GM19452 (cell line): ENCODE measurements at regions not wholly inside any gene's neighbourhood (a gene's known extent, or its start where the extent isn't known, plus 50 kb on each side); places are given as distances from the start of the nearest gene placed in this dataset.
"Not testable (repeated sequence)": the region's sequence is repeated elsewhere in the genome, so short reads cannot be mapped to it uniquely, and the experiment has no call there.

Source experiments
- ATAC-seq: cut with Tn5 transposase; IDR thresholded peaks from one replicate; pipeline ENCODE4 v1.9.1; 2021; ENCODE audit not compliant: unreplicated experiment

DNA sequence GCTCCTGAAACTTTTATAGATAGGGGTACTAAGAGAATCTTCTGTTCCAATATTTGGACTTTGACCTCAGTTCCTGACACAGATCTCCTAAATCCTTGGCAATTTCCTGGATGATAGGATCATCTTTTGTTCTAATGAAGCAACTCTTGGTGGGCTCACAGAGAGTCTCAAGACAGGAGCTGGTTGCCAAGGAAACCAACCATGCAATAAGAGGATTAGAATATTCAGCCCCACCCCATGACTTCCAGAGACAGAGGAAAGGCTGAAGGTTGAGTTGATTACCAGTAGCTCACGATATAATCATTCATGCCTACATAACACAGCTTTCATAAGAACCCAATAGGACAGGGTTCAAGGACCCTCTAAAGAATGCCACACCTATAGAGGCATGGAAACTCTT, 2050.2 kb upstream of the CDH6 start:
- no peak for ATAC-seq

DNA sequence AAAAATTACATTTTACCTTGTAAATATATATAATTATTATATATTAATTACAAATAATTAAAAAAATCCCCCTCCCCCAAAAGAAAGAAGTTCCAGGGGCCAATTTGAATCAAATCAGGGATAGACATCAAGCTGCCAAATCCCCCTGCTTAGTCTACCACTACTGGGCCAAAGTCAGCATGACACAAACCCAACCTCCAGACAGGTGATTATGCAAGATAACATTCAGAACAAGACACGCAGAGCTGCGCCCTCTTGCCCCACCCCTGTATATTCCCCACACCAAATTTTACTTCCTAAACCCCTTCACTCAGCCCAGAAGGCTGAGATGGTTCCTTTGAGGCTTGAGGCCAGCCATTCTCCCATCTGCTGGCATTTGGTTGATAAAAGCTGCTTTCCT, 2059.1 kb upstream of the CDH6 start:
- ATAC-seq: no peak

DNA sequence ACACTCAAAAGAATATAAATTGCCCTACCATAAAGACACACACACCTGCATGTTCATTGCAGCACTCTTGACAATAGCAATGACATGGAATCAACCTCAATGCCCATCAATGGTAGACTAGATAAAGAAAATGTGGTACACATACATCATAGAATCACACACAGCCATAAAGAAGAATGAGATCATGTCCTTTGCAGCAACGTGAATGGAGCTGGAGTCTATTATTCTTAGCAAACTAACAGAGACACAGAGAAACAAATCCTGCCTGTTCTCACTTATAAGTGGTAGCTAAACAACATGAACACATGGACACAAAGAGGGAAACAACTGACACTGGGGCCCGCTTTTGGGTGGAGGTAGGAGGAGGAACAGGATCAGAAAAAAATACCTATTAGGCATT, 2062.2 kb upstream of the CDH6 start:
- ATAC-seq: no peak

DNA sequence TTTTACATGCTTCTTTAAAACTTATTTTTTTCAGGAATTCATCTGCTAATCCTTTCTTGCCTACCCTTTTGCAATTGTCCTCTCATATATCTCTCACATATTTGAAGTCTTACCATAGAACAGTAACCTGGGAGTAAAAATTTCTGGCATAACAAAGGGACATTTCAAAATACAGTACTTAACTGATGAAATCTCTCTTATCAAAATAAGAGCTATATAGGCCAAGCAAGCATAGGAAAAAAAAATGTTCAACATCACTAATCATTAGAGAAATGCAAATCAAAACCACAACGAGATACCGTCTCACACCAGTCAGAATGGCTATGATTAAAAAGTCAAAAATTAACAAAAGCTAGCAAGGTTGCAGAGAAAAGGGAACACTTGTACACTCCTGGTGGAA, 2062.7 kb upstream of the CDH6 start:
- no peak for ATAC-seq

DNA sequence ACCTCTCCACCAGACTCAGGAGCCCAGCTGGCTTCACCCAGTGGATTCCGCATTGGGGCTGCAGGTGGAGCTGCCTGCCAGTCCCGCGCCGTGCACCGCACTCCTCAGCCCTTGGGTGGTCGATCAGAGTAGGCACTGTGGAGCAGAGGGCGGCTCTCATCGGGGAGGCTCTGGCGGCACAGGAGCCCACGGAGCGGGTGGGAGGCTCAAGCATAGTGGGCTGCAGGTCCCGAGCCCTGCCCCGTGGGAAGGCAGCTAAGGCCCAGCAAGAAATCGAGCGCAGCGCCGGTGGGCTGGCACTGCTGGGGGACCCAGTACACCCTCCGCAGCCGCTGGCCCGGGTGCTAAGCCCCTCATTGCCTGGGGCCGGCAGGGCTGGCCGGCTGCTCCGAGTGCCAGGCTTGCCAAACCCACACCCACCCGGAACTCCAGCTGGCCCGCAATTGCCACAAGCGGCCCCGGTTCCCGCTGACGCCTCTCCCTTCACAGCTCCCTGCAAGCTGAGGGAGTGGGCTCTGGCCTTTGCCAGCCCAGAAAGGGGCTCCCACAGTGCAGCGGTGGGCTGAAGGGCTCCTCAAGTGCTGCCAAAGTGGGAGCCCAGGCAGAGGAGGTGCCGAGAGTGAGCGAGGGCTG, 2065.8 kb upstream of the CDH6 start:
- not testable (repeated sequence) for ATAC-seq

DNA sequence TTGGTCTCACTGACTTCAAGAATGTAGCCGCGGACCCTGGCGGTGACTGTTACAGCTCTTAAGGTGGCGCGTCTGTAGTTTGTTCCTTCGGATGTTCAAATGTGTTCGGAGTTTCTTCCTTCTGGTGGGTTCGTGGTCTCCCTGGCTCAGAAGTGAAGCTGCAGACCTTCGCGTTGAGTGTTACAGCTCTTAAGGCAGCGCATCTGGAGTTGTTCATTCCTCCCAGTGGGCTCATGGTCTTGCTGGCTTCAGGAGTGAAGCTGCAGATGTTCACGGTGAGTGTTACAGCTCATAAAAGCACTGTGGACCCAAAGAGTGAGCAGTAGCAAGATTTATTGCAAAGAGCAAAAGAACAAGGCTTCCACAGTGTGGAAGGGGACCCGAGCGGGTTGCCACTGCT, 2067.0 kb upstream of the CDH6 start:
- not testable (repeated sequence) for ATAC-seq

DNA sequence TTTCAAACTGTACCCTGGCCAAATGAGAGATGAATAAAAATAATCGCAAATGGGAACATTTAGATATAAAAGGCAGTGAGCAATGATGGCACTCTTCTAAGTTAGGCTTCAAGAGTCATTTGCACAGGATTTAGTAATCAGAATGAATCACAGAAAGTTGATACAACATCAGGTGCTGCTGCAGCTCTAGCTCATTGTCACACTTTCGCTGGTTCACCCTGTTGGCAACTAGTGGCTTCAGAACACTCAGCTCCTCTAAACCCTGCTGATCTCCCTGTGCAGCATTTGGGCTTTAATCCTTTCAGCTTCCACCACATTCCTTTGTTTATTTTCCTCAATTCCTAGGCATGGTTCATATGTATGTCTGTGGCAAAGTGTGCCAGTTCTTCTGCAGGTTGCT, 2071.2 kb upstream of the CDH6 start:
- no peak for ATAC-seq

DNA sequence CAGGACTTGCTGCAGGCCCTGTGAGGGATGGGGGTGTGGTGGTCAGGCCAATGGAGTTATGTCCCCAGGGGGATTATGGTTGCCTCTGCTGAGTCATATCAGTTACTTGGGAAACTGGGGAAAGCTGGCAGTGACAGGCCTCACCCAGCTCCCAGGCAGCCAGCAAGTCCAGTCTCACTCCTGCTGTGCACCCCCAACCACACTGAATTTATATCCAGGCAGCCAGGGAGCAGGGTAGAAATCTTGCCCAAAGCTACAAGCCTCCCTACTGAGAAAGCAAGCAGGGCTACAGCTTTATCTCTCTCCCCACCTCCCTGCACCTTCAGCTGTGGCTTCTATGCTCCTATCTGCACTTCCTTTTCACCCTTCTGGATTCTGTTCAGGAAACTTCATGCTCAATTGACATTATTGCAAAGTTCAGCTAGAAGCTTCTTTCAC, 2076.0 kb upstream of the CDH9 start:
- no peak for ATAC-seq

DNA sequence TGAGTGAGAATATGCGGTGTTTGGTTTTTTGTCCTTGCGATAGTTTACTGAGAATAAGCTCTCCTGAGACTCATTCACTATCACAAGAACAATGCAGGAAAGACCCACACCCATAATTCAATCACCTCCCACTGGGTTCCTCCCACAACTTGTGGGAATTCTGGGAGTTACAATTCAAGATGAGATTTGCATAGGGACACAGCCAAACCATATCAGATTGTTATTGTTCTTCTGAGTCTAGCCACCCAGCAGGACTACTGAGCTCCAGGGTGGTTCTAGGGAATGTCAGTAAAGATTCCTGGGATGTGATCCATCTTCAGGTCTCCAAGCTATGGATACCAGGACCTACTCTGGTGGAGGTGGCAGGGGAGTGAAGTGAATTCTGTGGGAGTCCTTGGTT, 2075.1 kb upstream of the CDH9 start:
- ATAC-seq: no peak

DNA sequence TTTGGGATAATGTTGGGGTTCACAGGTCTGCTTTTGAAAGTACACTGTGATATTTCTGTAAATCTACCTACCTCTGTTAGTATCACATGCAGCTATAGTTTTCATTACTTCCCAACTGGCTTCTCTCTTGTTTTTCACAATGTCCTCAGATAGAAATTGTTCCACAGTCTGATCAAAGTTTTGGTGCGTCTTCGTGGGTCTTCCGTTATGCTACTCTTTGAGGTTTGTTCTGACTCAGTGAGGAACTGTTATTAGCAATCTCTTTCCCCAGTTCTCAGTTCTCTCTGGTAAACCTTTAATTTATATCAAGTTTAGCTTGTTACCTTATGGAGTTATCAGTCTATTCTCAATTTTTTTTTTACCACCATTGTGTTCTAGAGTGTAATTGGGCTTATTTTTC, 2061.2 kb upstream of the CDH9 start:
- ATAC-seq: no peak

DNA sequence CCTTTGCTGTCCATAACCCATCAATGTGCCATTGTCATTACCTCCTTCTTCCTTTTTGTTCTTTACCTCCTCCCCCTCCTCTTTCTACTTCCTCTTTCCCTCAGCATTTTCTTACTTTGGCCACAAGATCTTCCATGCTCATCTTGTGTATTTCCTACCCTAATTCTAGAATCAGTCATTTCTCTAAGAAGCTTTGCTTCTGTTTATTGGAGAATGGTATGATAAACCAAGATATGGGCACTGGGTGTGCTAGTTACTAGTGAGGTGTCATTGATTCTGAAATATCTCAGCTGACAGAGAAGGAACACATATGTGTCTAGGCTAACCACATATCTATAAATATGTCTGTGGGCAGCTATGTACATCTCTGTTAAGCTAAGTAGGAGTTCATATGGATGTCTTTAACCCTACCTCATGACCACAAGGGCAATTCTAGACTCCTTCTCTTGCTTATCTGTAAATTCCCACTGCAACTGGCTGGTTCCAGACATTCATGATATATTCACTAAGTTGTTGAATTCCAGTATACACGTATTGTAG, 2051.3 kb upstream of the CDH9 start:
- no peak for ATAC-seq

DNA sequence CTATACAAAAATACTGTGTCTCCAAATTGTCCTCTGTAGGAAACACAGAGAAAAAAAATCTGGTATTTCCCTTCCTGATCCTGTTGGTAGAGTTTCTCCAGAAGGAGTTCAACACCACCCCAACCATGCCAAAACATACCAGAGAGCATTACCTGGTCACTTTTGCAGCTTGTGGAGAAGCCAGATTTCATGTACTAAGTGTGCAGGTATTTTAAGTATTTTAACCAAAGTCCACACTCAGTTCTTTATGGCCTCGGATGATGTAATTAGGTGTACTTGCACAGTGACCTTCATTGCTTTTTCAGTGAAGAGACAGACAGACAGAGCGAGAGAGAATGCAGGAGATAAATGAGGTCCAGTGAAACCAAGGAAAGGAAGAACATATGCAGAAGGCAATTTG, 2046.8 kb upstream of the CDH9 start:
- no peak for ATAC-seq

DNA sequence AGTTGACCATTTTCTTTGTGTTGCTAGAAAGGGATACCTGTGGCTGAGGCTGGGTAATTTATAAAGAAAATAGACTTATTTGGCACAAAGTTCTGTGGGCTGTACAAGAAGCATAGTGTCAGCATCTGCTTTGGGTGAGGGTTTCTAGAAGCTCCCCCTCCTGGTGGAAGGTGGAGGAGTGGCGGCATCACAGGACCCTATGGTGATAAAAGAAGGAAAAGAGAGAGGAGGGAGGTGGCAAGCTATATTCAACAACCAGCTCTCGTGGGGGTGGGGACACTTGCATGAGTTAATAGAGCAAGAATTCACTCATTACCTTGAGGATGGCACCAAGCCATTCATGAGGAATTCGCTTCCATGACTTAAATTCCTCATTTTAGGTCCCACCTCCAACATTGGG, 2041.4 kb upstream of the CDH9 start:
- ATAC-seq: no peak

DNA sequence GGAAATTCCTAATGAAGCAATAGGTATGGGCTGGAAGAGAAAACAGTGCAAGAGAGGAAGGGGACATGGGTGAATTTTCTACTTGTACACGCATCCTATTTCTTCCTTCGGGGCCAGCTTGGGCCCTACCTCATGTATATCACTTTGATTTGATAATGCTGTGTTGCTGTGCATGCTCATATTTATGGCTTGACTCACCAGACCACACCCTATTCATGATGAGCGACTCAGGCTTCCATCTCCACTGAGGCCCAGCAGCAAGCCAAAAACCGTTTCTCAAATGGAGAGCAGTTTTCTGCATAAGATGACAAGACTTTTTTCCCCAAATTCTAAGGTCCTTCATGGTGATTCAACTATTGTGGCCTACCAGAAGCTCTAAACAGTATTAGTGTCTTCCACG, 2039.1 kb upstream of the CDH9 start:
- no peak for ATAC-seq

DNA sequence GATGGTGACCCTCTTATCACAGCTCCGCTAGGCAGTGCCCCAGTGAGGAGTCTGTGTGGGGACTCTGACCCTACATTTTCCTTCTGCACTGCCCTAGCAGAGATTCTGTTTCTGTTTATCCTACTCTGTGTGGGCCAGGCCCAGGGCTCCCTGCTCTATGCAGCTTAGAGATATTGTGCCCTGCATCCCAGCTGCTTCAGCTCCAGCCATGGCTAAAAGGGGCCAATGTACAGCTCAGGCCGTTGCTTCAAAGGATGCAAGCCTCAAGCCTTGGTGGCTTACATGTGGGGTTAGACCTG, 2030.7 kb upstream of the CDH9 start:
- no peak for ATAC-seq

DNA sequence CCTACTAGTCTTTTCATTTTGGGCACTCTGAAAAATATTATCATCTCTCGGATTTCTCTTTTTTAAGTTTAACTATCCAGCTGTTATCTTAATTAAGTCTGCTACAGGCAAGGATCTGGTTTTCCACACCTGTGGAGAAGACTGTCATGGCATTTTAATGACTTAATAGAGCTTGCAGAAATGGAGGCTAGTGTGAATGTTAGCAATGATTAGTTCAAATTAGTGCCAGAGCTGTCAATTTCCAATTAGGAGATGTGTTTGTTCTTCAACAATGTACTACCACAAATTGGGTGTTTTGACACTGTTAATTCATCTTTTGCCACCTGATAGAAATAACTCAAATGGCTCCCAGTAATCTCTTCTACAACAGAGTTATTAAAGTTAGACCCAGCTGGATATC, 2023.0 kb upstream of the CDH9 start:
- no peak for ATAC-seq

DNA sequence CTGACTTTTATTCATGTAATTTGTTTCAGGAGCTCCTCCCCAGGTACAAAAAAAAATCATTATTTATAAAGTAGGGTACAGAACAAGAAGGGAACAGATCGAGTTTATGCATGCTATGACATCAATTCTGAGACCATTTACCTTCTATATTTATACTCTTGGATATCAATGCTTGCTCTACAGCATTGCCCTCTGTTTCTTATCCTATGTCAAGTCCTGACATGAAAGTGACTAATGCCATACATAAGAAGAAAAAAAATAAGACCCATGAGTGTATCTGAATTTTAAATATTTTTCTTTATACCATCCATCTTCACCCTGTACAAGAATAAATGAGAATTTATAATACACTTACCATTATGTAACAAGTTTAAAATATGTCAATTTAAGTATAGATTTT, 2016.3 kb upstream of the CDH9 start:
- no peak for ATAC-seq

DNA sequence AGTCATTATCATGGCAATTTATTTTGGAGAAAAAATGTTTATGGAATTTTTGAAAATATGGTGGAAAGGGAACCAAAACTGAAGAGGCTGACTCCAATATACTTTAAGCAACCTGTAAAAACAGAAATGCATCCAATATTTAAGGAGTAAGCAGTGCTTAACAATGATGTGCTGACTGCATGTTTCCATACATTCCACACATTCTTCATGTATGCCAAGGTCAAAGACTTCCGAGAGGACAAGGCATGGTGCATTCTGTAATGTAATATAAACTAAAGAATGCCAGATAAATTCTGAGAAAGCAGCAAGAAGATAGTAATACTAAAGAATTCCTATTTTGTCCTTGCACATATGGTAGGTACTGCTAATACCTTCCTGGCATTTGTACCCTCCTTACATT, 2015.9 kb upstream of the CDH9 start:
- ATAC-seq: no peak

DNA sequence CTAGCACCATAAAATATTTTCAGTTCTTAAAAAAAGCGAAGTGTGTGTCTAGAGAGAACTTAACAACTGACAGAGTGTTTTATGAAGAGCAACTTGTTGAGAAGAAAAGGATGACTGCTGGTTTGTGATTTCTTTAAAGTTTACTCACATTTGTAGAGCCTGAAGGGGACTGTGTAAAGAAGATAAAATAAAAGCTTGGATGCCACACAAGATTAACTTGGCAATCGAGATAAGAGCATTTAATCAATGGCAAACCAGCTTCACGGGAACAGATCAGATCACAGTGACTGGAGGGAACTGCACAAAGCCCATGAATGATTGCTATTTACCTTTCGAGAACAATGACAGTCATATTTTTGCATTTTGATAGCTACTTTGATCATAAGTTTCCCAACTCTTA, 2013.1 kb upstream of the CDH9 start:
- no peak for ATAC-seq

DNA sequence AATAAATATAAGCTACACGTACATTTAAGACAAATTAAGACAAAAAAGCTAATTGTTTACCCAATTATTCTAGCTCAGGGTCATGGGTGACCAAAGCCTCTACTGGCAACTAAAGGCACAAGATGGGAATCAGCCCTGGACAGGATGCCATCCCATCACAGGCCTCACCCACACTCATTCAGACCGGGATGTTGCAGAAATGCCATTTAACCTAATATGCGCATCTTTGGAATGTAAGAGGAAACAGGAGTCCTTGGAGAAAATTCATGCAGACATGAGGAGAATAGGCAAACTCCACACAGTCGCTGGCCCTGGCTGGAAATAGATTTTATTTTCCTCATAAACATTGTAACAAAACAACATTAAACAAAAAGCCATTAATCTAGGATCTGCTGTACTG, 2003.8 kb upstream of the CDH9 start:
- no peak for ATAC-seq

DNA sequence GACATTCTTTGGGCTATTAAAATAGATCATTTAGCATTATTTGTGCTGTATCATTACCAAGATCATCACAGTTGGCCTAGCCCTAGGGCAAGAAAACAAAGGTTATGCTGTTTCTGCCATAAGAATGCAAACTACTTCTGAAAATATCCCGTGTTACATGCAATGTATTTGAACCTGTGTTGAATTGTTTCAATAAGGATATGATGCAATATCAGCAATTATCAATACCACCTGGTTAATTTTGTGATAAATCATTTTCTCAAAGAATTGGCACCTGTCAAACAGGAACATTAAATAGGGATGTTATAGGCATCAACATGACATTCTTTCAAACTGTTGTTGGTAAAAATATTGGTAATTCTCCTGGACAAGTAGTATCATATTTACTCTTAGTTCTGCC, 2002.0 kb upstream of the CDH9 start:
- ATAC-seq: no peak

DNA sequence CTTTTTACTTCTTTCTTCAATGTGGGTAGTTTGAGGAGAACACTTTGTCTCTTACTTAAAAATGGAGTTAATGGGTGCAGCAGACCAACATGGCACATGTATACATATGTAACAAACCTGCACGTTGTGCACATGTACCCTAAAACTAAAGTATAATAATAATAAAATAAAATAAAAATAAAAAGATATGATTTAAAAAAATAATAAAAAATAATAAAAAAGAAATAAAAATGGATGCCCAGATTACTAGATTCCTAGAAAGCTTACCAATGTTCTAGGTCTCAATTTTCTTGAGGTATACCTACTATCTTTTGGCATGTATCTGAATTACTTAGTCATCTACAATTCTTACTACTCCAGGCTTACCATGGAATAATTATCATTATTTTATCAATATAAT, 2001.6 kb upstream of the CDH9 start:
- no peak for ATAC-seq

DNA sequence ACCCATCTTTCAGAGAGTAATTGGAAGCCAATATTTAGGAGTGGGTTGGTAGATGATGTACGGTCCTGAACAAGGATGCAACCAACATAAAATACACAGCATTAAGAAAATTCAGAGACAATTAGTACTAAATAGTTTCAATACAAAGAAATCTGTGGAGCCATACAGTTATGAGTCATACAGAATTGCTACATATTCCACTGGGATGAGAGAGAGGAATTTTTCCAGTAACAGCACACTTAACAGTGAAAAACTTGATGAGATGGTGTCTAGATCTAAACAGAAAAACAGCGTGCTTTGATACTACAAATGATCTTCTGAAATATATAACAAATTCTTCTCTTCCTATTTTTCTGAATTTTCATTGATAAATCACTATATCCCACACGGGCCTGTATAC, 1999.3 kb upstream of the CDH9 start:
- no peak for ATAC-seq

DNA sequence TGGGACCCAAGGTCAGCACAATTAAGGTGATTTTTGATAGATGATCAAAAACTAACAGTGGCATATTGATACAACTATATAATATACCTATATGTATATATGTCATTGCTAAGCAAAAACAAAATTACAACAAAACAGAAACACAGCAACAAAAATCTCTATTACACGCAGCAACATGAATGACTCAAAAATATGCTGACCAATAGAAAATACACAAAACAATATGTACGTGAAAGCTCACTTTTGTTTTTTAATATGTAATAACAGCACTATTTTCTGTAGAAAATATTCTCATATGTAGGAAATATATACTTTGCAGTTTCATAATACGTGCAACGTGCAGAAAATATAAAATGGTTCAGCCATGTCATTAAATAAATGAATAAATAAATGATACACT, 1985.7 kb upstream of the CDH9 start:
- no peak for ATAC-seq
